NCI-H774 (cell line): ENCODE measurements at regions not wholly inside any gene's neighbourhood (a gene's known extent, or its start where the extent isn't known, plus 50 kb on each side); places are given as distances from the start of the nearest gene placed in this dataset.
"Not testable (repeated sequence)": the region's sequence is repeated elsewhere in the genome, so short reads cannot be mapped to it uniquely, and the experiment has no call there.

Experiments used
- DNase-seq: peaks from one replicate; lab custom pipeline; 2025; lab: John Stamatoyannopoulos, UW

GRCh38 chr3:106457281-106458180, 588.7 kb upstream of the CBLB start:
- no peak for DNase-seq

- no peak for DNase-seq
Observed at GRCh38 chr3:106458952-106459351, 590.1 kb upstream of the CBLB start.

GRCh38 chr3:106466881-106467280, 598.1 kb upstream of the CBLB start:
- no peak for DNase-seq

GRCh38 chr3:106473576-106474475, 605.0 kb upstream of the CBLB start:
- no peak for DNase-seq

GRCh38 chr3:106482451-106482850, 613.6 kb upstream of the CBLB start:
- DNase-seq: no peak

GRCh38 chr3:106485217-106485616, 616.4 kb upstream of the CBLB start:
- DNase-seq: no peak

- no peak for DNase-seq
Observed at GRCh38 chr3:106485802-106486201, 617.0 kb upstream of the CBLB start.

- not testable (repeated sequence) for DNase-seq
Observed at GRCh38 chr3:106486945-106487639, 618.3 kb upstream of the CBLB start.

- no peak for DNase-seq
Observed at GRCh38 chr3:106488331-106488730, 619.5 kb upstream of the CBLB start.

- DNase-seq: no peak
Observed at GRCh38 chr3:106491796-106492195, 623.0 kb upstream of the CBLB start.

- no peak for DNase-seq
Observed at GRCh38 chr3:106508331-106508893, 639.6 kb upstream of the CBLB start.

GRCh38 chr3:106510206-106510605, 641.4 kb upstream of the CBLB start:
- DNase-seq: no peak

- no peak for DNase-seq
Observed at GRCh38 chr3:106512846-106513245, 644.0 kb upstream of the CBLB start.

GRCh38 chr3:106514431-106514830, 645.6 kb upstream of the CBLB start:
- no peak for DNase-seq

GRCh38 chr3:106518516-106518915, 649.7 kb upstream of the CBLB start:
- no peak for DNase-seq

GRCh38 chr3:106522397-106522796, 653.6 kb upstream of the CBLB start:
- no peak for DNase-seq

- DNase-seq: no peak
Observed at GRCh38 chr3:106528932-106529331, 660.1 kb upstream of the CBLB start.

- DNase-seq: no peak
Observed at GRCh38 chr3:106529738-106530137, 660.9 kb upstream of the CBLB start.

GRCh38 chr3:106530367-106530766, 661.6 kb upstream of the CBLB start:
- no peak for DNase-seq

GRCh38 chr3:106531771-106532329, 663.0 kb upstream of the CBLB start:
- not testable (repeated sequence) for DNase-seq

GRCh38 chr3:106533093-106533787, 664.4 kb upstream of the CBLB start:
- DNase-seq: no peak
